ENCODE measurements at regions not wholly inside any gene's neighbourhood (a gene's known extent, or its start where the extent isn't known, plus 50 kb on each side); places are given as distances from the start of the nearest gene placed in this dataset.

DNA sequence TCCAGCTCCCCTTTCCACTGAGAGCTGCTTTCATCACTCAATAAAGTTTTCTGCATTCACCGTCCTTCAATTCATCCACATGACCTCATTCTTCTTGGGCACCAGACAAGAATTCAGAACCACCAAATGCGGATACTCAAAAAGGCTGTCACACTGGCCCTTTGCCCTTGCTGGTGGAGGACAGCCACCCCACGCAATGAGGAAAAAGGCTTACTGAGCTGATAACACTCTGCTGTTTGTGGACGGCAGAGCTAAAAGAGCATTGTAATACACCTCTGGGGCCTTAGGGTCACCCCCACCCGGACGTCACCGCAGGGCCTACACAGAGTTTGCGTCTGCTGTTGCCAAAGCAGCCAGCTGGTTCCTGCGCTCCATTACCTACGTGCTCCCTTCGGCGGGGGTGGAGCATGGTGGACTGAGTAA, 51.2 kb upstream of the ZNF608 start:
- TF ChIP-seq, protein P1, sequence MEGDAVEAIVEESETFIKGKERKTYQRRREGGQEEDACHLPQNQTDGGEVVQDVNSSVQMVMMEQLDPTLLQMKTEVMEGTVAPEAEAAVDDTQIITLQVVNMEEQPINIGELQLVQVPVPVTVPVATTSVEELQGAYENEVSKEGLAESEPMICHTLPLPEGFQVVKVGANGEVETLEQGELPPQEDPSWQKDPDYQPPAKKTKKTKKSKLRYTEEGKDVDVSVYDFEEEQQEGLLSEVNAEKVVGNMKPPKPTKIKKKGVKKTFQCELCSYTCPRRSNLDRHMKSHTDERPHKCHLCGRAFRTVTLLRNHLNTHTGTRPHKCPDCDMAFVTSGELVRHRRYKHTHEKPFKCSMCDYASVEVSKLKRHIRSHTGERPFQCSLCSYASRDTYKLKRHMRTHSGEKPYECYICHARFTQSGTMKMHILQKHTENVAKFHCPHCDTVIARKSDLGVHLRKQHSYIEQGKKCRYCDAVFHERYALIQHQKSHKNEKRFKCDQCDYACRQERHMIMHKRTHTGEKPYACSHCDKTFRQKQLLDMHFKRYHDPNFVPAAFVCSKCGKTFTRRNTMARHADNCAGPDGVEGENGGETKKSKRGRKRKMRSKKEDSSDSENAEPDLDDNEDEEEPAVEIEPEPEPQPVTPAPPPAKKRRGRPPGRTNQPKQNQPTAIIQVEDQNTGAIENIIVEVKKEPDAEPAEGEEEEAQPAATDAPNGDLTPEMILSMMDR (IDR thresholded peaks at IDR 0.05), result no peak
- TF ChIP-seq POLR2AphosphoS5 (IDR thresholded peaks at IDR 0.05), result no peak

Measured in esophagus muscularis mucosa (tissue), 3 donors.